ENCODE measurements at regions not wholly inside any gene's neighbourhood (a gene's known extent, or its start where the extent isn't known, plus 50 kb on each side); places are given as distances from the start of the nearest gene placed in this dataset.

GRCh38 chr2:120511536-120511935 lies 165.6 kb downstream of the INHBB start (continued):
- TF ChIP-seq IRF3 (IDR thresholded peaks at IDR 0.05) (no peak), PAX5 (IDR thresholded peaks at IDR 0.05; ENCODE audit: borderline replicate concordance, low read depth, low read length) (no peak), NRF1 (conservative IDR thresholded peaks at IDR 0.05; ENCODE audit: low read depth, low read length) (no peak), HCFC1 (IDR thresholded peaks at IDR 0.05; ENCODE audit: low read length) (no peak), TBL1XR1 (IDR thresholded peaks at IDR 0.05; ENCODE audit: low read depth, low read length) (no peak), MEF2A (IDR thresholded peaks at IDR 0.05; ENCODE audit: insufficient read depth, low read depth, low read length) (no peak), EP300 (IDR thresholded peaks at IDR 0.05; ENCODE audit: borderline replicate concordance in 1 of 2, control insufficient read depth in 1 of 2, low read depth in 2 of 2, low read length in 2 of 2) (no peak), HDAC6 (IDR thresholded peaks at IDR 0.05; ENCODE audit: unreplicated experiment) (no peak)
- TF ChIP-seq, protein P1, sequence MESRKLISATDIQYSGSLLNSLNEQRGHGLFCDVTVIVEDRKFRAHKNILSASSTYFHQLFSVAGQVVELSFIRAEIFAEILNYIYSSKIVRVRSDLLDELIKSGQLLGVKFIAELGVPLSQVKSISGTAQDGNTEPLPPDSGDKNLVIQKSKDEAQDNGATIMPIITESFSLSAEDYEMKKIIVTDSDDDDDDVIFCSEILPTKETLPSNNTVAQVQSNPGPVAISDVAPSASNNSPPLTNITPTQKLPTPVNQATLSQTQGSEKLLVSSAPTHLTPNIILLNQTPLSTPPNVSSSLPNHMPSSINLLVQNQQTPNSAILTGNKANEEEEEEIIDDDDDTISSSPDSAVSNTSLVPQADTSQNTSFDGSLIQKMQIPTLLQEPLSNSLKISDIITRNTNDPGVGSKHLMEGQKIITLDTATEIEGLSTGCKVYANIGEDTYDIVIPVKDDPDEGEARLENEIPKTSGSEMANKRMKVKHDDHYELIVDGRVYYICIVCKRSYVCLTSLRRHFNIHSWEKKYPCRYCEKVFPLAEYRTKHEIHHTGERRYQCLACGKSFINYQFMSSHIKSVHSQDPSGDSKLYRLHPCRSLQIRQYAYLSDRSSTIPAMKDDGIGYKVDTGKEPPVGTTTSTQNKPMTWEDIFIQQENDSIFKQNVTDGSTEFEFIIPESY (IDR thresholded peaks at IDR 0.05), result no peak

GRCh38 chr2:120511947-120512710 lies 166.2 kb downstream of the INHBB start:
- ChIA-PET SMC1A (ENCODE audit: uncharacterized antibody, unreplicated experiment) (no interaction called here), CTCF (no interaction called here), POLR2A (interaction anchor here (0.7 kb wide), 1 partner anchor 927 kb away, joined by 4 read pairs; no protein-coding TSS in a partner anchor), RAD21 (ENCODE audit: unreplicated experiment) (no interaction called here)
- H2AFZ ChIP-seq (ENCODE audit: control insufficient read depth, low read depth, low read length), result no peak overlapping the region
- H3K27me3 ChIP-seq (replicated peaks in 1 of 2; ENCODE audit: control insufficient read depth in 2 of 2, insufficient read depth in 2 of 2, low read length in 1 of 2), result peaks cover 0 to 2% of the 10 kb centered on the region in 2 experiments; a peak in 2 of 4 replicates
- intact Hi-C loops (cut with micrococcal nuclease; ENCODE audit: unreplicated experiment), result no loop called here
- H3K79me2 ChIP-seq (ENCODE audit: control insufficient read depth, insufficient read depth, low read length), result no peaks in the 10 kb centered on the region
- no peak for DNase-seq (ENCODE audit: low read depth, low spot score)
- no peak overlapping the region for H3K27ac ChIP-seq (ENCODE audit: control insufficient read depth, insufficient read depth)
- H3K9ac ChIP-seq (ENCODE audit: control insufficient read depth, insufficient read depth, low read length), result no peak overlapping the region
- BruUV-seq (replicated peaks), result no TSS peak
- H3K4me1 ChIP-seq (ENCODE audit: control insufficient read depth, insufficient read depth, low read length), result no peaks in the 10 kb centered on the region
- 39% methylated on average over 19 of the region's 19 CpGs for WGBS (ENCODE audit: insufficient coverage, insufficient replicate concordance, low lambda C conversion rate, missing lambda C conversion rate)
- in situ Hi-C loops (cut with MboI), result no loop called here
- H3K36me3 ChIP-seq (ENCODE audit: control insufficient read depth in 2 of 2, insufficient read depth in 2 of 2, low read length in 1 of 2), result no peaks in the 10 kb centered on the region
- H4K20me1 ChIP-seq (ENCODE audit: control insufficient read depth, insufficient read depth), result no peaks in the 10 kb centered on the region
- H3K4me2 ChIP-seq (ENCODE audit: control insufficient read depth, insufficient read depth), result no peak overlapping the region
- no peak for ATAC-seq
- FAIRE-seq, result no peak
- H3K9me3 ChIP-seq (replicated peaks; ENCODE audit: control insufficient read depth, insufficient read depth, low read length), result no peaks in the 10 kb centered on the region
- TF ChIP-seq SMAD5 (IDR thresholded peaks at IDR 0.05; ENCODE audit: low read depth) (no peak), ZBTB40 (IDR thresholded peaks at IDR 0.05; ENCODE audit: borderline replicate concordance) (no peak), BCL11A (IDR thresholded peaks at IDR 0.05; ENCODE audit: low read depth, low read length) (no peak), HDAC2 (IDR thresholded peaks at IDR 0.05) (no peak)
- no peak overlapping the region for H3K4me3 ChIP-seq

Data from GM12878 (cell line).